B cell (primary cell): ENCODE measurements at regions not wholly inside any gene's neighbourhood (a gene's known extent, or its start where the extent isn't known, plus 50 kb on each side); places are given as distances from the start of the nearest gene placed in this dataset.
"Not testable (repeated sequence)": the region's sequence is repeated elsewhere in the genome, so short reads cannot be mapped to it uniquely, and the experiment has no call there.

ENCODE experiments used
- EZH2 ChIP-seq: IDR thresholded peaks from 2 replicates; pipeline ENCODE4 v1.6.1; 2012; ENCODE audit warnings: borderline replicate concordance, low read depth, mild to moderate bottlenecking, moderate library complexity, low read length; ENCODE audit not compliant: insufficient read depth, poor library complexity, severe bottlenecking
- TF ChIP-seq, protein P1 (sequence below): fragments of 200-600 bp; IDR thresholded peaks from one replicate; pipeline ENCODE4 v1.8.0; 2022; ENCODE audit warnings: antibody characterized with exemption, mild to moderate bottlenecking

DNA sequence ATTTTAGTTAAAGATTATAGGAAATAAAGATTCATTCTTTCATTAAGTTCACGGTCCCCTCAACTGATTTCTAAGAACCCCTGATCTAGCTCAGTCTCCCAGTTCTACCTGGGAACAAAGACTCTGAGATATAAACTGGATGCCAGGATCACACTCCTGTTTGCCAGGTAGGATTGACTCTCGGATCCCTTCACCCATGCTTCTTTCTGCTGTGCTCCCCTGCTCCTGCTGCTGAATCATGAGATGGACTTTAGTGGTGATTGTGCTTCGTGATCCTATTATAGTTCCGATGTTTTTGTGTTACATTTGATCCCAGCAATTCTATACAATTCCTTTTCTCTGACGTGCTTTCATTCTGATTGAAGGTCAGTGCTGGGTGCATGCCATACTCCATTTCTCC lies 733.1 kb upstream of the TPTE start:
- TF ChIP-seq, protein P1, sequence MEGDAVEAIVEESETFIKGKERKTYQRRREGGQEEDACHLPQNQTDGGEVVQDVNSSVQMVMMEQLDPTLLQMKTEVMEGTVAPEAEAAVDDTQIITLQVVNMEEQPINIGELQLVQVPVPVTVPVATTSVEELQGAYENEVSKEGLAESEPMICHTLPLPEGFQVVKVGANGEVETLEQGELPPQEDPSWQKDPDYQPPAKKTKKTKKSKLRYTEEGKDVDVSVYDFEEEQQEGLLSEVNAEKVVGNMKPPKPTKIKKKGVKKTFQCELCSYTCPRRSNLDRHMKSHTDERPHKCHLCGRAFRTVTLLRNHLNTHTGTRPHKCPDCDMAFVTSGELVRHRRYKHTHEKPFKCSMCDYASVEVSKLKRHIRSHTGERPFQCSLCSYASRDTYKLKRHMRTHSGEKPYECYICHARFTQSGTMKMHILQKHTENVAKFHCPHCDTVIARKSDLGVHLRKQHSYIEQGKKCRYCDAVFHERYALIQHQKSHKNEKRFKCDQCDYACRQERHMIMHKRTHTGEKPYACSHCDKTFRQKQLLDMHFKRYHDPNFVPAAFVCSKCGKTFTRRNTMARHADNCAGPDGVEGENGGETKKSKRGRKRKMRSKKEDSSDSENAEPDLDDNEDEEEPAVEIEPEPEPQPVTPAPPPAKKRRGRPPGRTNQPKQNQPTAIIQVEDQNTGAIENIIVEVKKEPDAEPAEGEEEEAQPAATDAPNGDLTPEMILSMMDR: not testable (repeated sequence)
- TF ChIP-seq EZH2: not testable (repeated sequence)
